ENCODE measurements at regions not wholly inside any gene's neighbourhood (a gene's known extent, or its start where the extent isn't known, plus 50 kb on each side); places are given as distances from the start of the nearest gene placed in this dataset.
A peak's percentile ranks its signal among the peaks of the same experiment; 100 is the strongest.

DNA sequence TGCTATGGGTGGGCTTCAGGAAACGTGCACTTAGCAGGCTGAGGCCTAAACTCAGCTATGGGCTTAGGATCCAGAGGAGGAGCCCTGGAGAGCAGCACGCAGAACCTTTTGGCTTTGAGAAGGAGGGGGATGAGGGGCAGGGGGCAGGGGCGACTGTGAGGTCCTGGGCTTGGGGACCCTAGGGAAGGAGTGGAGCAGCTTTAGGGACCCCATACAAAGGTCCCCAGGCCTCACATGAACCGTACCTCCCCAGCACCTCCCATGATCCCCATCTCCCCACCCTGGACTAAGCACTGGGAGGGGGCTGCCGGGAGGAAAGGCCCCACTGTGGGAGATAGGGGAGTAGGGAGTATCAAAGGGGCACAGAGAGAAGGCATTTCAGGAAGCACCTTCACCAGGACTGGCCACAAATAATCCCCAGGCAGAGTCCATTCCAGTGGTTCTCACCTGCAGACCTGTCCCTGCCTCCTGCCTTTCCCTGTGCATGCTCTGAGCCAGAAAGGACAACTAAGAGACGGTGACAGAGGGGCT lies 62.0 kb upstream of the KLF13 start:
- 51% methylated on average over 5 of the region's 6 CpGs for WGBS (ENCODE audit: insufficient coverage)
- peak overlapping the region; percentile 86 for H3K27ac ChIP-seq (ENCODE audit: low read length)
- ATAC-seq (no peak), DNase-seq (no peak)
- Mint-ChIP-seq H3K27me3 (ENCODE audit: low read depth in 2 of 2) (no peaks in the 10 kb centered on the region), H3K4me3 (peak overlapping the region; percentile 58), H3K36me3 (no peaks in the 10 kb centered on the region), H3K27ac (peak overlapping the region; percentile 87 to 94), H3K9me3 (no peaks in the 10 kb centered on the region), H3K4me1 (peaks cover 58 to 73% of the 10 kb centered on the region in 2 donors)
- no peaks in the 10 kb centered on the region for H3K9me3 ChIP-seq (ENCODE audit: control insufficient read depth, insufficient read depth, low read length)
- no peak overlapping the region for H3K4me3 ChIP-seq (ENCODE audit: low read length)
- no peaks in the 10 kb centered on the region for H3K36me3 ChIP-seq (ENCODE audit: control insufficient read depth, insufficient read depth, low read length)
- no peak for TF ChIP-seq CTCF (IDR thresholded peaks at IDR 0.05)
- no peaks in the 10 kb centered on the region for H3K27me3 ChIP-seq (ENCODE audit: control insufficient read depth, insufficient read depth, low read length)
- H3K4me1 ChIP-seq (ENCODE audit: control insufficient read depth, insufficient read depth, low read length), result peaks cover 68% of the 10 kb centered on the region
- intact Hi-C loops (cut with micrococcal nuclease), result loop anchor here (5.0 to 10.0 kb wide), 4 partner anchors 50 to 223 kb away; partner anchors contain the start of gene KLF13

GRCh38 chr15:31265090-31265870 lies 61.4 kb upstream of the KLF13 start:
- Histone ChIP-seq H3K9me3 (ENCODE audit: control insufficient read depth, insufficient read depth, low read length) (no peaks in the 10 kb centered on the region), H3K36me3 (ENCODE audit: control insufficient read depth, insufficient read depth, low read length) (no peaks in the 10 kb centered on the region), H3K27me3 (ENCODE audit: control insufficient read depth, insufficient read depth, low read length) (no peaks in the 10 kb centered on the region), H3K4me3 (ENCODE audit: low read length) (no peak overlapping the region), H3K4me1 (ENCODE audit: control insufficient read depth, insufficient read depth, low read length) (peaks cover 68% of the 10 kb centered on the region), H3K27ac (ENCODE audit: low read length) (peak overlapping the region; percentile 86)
- H3K9me3 Mint-ChIP-seq, result no peaks in the 10 kb centered on the region
- H3K27ac Mint-ChIP-seq, result peak overlapping the region; percentile 87 to 94
- no peaks in the 10 kb centered on the region for H3K36me3 Mint-ChIP-seq
- 73% methylated on average over 21 of the region's 21 CpGs for WGBS (ENCODE audit: insufficient coverage)
- H3K27me3 Mint-ChIP-seq (ENCODE audit: low read depth in 2 of 2), result no peaks in the 10 kb centered on the region
- peak in 1 of 3 donors; percentile 6 for ATAC-seq
- H3K4me3 Mint-ChIP-seq, result peak overlapping the region; percentile 66
- H3K4me1 Mint-ChIP-seq, result peaks cover 58 to 77% of the 10 kb centered on the region in 2 donors
- intact Hi-C loops (cut with micrococcal nuclease), result loop anchor here (5.0 to 10.0 kb wide), 3 partner anchors 50 to 222 kb away; partner anchors contain the start of gene KLF13
- TF ChIP-seq CTCF (IDR thresholded peaks at IDR 0.05), result no peak
- DNase-seq, result peak; percentile 15 to 18

DNA sequence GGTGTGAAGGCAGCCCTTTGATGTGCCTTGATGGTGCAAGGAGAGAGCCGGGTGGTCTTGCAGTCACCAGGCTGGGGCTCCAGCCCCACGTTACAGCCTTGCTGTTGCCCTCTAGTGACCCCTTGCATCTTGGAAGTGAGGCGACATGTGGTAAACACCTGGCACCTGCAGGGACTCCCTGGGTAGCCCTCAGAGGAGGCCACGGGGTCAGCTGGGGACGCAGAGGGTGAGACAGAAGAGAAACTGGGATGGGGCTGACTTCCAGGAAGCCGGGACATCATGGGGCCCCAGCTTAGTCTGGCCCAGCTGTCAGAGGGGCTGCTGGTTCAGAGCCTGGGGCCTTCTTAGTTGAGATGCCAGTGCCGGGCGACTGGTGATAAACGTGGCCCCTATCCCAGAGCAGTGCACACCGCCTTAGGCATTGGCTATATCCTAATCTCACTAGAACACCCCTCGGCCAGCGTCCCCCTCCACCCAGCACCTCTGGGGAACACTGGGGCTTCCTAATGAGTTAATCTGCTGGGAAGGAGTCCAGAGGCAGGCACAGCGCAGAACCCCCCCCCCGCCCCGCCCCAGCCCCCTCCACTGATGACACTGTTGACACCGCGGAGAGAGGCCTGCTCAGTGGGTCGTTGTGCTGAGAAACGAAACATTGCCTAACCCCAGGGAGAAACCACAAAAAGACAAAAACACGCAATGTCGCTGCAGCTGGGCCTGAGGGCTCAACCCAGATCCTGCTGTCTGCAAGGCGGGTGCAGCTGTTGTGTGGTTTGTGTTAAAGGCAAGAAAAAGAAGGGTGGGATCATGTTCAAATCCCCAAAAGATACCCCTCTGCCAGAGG lies 60.5 kb upstream of the KLF13 start:
- peak; percentile 47 to 88 for DNase-seq
- TF ChIP-seq CTCF (IDR thresholded peaks at IDR 0.05), result no peak
- H3K4me1 ChIP-seq (ENCODE audit: control insufficient read depth, insufficient read depth, low read length), result peaks cover 72% of the 10 kb centered on the region
- intact Hi-C loops (cut with micrococcal nuclease), result loop anchor here (5.0 to 10.0 kb wide), 3 partner anchors 51 to 221 kb away; partner anchors contain the start of gene KLF13
- no peaks in the 10 kb centered on the region for H3K27me3 Mint-ChIP-seq (ENCODE audit: low read depth in 2 of 2)
- peak; percentile 74 to 83 (median 79) for ATAC-seq
- no peaks in the 10 kb centered on the region for H3K27me3 ChIP-seq (ENCODE audit: control insufficient read depth, insufficient read depth, low read length)
- peak overlapping the region; percentile 69 for H3K4me3 Mint-ChIP-seq
- peak overlapping the region; percentile 76 for H3K27ac ChIP-seq (ENCODE audit: low read length)
- H3K4me3 ChIP-seq (ENCODE audit: low read length), result no peak overlapping the region
- no peaks in the 10 kb centered on the region for H3K9me3 Mint-ChIP-seq
- peak overlapping the region; percentile 87 to 94 for H3K27ac Mint-ChIP-seq
- H3K36me3 ChIP-seq (ENCODE audit: control insufficient read depth, insufficient read depth, low read length), result no peaks in the 10 kb centered on the region
- H3K36me3 Mint-ChIP-seq, result no peaks in the 10 kb centered on the region
- peaks cover 58 to 78% of the 10 kb centered on the region in 2 donors for H3K4me1 Mint-ChIP-seq
- H3K9me3 ChIP-seq (ENCODE audit: control insufficient read depth, insufficient read depth, low read length), result no peaks in the 10 kb centered on the region
- 16% methylated on average over 20 of the region's 22 CpGs for WGBS (ENCODE audit: insufficient coverage)

Measured in natural killer cell (primary cell).